Mammary epithelial cell (primary cell): ENCODE measurements at regions not wholly inside any gene's neighbourhood (a gene's known extent, or its start where the extent isn't known, plus 50 kb on each side); places are given as distances from the start of the nearest gene placed in this dataset.

Experiments used
- CTCF ChIP-seq, 2 donors: IDR thresholded peaks in 1 of 2; conservative IDR thresholded peaks in 1 of 2; 2 replicates each; pipeline ENCODE4 v1.5.1; 2011 to 2012; ENCODE audit warnings: inconsistent platforms in 2 of 2, low read length in 2 of 2, mild to moderate bottlenecking in 2 of 2, control low read depth in 1 of 2, low read depth in 1 of 2; ENCODE audit not compliant: insufficient read depth in 1 of 2; ENCODE audit errors: extremely low read depth in 1 of 2
- EZH2 ChIP-seq: IDR thresholded peaks from 2 replicates; pipeline ENCODE4 v1.6.1; 2012; ENCODE audit warnings: low read length, inconsistent platforms, borderline replicate concordance

GRCh38 chr13:80787604-80788003 lies 446.7 kb upstream of the SPRY2 start:
- TF ChIP-seq CTCF (conservative IDR thresholded peaks at IDR 0.05 in 1 of 2, IDR thresholded peaks at IDR 0.05 in 1 of 2; ENCODE audit: extremely low read depth in 1 of 2, insufficient read depth in 1 of 2, low read depth in 1 of 2, low read length in 2 of 2) (no peak), EZH2 (no peak)
